Stimulated activated CD8-positive, alpha-beta memory T cell treated with anti-CD3 and anti-CD28 coated beads, Interleukin-7, amount 100 ng/mL, for 48 hours (primary cell): ENCODE measurements at regions not wholly inside any gene's neighbourhood (a gene's known extent, or its start where the extent isn't known, plus 50 kb on each side); places are given as distances from the start of the nearest gene placed in this dataset.
"Not testable (repeated sequence)": the region's sequence is repeated elsewhere in the genome, so short reads cannot be mapped to it uniquely, and the experiment has no call there.

Experiments used
- DNase-seq, 2 donors: peaks; one replicate each; pipeline ENCODE4 v3.0.0-alpha.2; 2020; ENCODE audit warnings: low read depth in 1 of 2; ENCODE audit errors: extremely low read depth in 1 of 2

DNA sequence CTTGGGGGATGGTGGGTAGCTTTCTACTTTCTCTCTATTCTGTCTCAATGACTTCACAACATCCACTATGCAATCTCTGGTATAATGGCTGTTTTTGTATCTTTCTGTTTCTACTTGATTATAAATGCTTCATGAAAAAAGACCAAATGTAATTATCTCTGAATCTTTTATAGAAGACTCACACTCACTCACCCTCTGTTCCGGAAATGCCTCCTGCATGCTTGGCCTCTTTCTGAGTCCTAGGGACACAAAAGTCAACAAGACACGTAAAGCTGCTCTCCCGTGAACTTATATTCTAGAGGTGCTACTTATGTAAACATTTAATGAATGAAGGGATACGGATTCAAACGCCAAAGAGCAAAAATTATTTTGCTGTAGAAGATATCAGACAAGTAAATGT lies 502.2 kb upstream of the SOX11 start:
- DNase-seq = no peak

DNA sequence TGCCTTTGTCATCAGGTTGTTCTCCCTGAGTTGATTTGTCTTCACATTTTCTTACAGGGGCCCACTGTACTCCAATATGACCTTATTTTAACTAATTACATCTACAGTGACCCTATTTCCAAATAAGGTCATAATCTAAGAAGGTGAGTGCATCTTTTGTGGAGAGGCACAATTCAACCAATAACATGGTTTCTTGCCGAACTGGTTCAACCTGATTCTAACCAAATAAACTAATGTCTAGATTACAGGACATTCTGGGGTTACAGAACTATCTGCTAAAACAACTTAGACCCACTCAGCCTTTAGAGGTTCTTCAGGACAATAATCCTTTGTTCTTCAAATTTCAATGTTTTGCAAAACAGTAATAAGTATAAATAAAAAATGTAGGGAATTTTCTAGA lies 496.5 kb upstream of the SOX11 start:
- DNase-seq = no peak

DNA sequence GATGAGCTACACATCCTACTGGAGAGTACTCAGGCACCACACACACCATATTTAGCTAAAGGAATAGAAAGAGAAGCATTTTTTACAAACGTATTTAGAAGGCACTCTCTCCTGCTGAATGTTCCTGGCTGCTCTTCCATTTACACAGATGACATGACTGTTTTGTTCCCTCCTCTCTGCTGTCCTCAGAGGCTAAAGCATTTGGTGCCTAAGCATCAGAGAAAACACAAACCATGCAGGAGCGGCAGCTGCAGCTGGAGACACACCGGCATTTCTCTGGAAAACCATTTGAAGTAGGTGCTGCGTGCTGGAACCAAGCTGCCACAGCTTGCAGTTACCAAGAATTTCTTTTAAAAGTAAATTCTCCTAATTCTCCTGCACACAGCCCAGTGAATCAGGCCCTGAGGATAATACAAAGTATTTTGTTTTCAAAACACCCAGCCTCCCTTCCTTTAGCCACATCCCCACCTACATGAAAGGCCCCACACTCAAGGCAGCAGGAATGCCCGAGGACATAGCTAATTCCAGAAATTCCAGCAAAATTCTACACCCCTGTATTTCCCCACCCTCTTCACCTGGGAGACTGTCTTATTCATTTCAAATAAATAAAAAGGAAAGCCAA lies 488.9 kb upstream of the SOX11 start:
- no peak for DNase-seq

DNA sequence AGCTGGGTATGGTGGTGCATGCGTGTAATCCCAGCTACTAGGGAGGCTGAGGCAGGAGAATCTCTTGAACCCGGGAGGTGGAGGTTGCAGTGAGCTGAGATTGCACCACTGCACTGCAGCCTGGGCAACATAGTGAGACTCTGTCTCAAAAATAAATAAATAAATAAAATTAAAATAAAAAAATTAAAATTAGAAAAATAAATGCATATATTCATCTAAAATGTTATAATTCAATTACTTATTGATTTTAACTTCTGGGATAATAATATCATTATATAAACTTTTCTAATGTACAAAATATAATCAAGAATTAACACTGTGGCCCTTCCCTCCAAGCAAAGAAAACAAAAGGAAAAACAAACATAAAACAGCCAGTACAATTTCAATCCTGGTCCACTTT lies 485.4 kb upstream of the SOX11 start:
- not testable (repeated sequence) for DNase-seq

DNA sequence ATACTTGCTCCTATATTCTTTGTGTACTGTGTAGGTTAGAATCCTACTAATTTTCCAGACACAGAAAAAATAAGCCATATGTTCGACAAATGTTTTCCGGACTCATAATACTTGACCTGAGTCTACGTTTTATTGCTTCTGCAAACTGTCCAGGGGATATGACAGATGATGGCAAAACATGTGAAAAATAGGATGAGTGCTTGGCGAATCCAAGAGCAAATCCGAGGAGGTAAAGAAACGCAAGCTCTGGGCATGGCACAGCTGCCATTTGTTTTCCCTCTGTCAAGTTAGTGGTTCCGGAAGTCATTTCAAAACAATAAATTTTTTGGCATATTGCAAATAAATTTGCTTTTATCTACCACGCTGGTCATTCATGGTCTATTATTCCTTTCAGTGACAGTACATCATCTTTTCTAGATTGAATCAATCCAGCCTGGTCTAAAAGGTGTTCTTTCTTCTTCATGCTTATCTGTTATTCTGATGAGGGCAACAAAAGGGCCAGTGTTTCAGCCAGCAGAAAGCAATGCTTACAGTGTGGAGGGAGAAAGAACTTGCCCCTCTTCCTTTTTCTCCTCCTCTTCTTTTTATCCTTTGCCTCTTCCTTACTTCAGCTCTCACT lies 476.1 kb upstream of the SOX11 start:
- no peak for DNase-seq

- no peak for DNase-seq
These were observed 465.0 kb upstream of the SOX11 start for GRCh38 chr2:5227062-5227699.

DNA sequence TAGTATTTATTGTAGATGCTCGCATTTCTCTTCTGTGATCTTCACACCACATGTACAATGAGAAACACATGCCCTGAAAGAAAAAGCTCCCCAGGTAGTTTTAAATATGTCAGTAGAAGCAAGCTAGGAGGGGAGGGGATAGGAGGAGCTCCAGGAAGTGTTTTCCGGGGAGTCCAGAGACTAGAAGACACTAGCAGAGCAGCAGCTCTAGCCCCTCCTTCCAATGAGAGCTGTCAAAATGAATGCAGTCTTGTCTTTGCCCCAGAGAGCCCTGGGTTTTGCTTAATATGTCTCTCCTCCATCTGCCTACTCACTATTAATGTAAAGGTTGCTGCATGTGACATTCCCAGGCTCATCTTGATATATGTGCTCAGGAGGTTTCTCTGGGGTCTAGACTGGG lies 462.6 kb upstream of the SOX11 start:
- DNase-seq = no peak

DNA sequence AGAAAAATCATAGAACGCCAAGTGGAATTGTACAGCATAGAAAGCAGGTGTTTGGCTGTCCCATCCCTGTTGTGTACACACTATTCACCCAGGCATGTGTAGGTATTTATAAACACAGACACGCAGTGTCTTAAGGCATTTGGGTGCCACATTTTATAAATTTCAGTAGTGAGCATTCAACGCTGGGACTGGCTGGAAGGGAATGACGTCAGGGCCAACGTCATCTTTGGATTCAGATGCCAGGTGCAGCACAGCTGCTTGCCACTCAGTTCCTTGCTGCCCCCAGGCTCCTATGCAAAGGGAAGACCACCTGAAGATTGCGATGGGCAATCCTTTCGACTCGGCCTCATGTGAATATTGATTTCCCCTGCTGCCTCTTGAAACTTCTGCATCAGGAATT lies 461.7 kb upstream of the SOX11 start:
- no peak for DNase-seq

DNA sequence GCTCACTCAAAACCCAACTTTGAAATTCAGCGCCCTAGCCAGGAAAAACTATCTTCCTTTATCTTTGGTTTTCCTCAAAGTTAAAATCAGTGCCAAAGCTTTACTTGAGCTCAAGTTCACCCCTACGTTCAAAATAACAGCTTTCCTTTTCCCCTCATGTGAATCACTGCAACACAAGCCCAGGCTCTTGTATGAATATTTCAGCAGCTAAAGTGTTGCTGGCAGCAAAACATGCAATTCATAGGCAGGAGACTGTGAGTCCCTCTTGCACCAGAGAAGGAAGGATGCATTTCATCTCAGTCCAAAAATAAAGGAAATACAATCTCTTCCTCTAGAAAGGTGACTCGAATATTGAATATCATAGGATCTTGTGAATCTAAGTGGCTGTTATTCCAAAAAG lies 461.3 kb upstream of the SOX11 start:
- no peak for DNase-seq

DNA sequence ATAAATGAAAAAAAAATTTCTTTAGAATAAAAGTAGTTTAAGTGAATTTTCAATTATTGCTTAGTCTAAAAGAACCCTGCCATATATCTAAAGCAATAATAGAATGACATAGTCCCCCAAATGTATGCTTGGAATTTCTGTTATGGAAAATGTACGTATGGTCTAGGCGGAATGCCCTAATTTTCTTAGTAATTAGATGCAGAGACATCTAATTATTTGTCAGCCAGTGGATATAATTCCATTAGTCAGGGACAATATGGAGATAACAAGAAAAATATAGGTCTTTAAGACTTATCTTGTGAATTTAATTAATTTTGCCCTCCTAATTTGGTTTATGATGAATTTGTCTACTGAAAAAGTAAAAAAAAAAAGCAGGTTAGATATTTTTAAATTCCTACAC lies 460.9 kb upstream of the SOX11 start:
- DNase-seq = no peak

DNA sequence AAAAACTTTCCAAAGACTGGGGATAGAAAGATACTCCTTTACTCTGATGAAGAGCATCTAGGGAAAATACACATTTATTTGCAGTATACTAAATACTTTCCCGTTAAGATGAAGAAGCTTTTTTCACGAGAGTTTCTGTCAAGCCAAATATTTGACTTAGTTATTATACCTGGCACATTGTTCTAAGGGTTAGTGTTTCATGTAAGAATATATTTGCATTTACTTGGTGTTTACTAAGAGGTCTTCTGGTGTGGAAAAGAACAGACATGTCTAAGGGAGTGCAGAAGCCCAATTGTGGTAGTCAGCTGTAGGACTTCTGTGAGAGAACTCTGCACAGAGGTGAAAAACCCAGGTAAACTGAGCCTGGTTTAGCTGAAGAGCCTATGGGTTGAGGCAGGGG lies 457.6 kb upstream of the SOX11 start:
- no peak for DNase-seq

DNA sequence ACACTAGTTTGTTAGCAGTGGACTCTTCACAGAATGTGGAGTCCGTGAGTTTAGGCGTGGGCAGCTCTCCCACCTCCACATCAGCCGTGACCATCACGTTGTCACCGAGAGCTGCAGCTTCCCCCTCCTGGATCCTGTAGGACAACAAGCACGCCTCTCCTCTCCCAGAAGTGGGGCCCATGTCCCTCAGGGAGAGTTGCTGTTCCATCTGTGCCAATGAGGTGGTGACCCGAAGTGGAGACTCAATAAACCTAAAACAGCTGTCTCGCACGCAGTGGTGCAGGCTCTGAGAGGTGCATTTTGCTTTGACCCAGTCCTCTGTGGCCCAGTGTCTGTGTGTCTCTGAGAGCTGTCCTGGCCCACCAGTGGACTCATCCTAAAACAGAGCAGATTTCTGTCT lies 456.5 kb upstream of the SOX11 start:
- no peak for DNase-seq

DNA sequence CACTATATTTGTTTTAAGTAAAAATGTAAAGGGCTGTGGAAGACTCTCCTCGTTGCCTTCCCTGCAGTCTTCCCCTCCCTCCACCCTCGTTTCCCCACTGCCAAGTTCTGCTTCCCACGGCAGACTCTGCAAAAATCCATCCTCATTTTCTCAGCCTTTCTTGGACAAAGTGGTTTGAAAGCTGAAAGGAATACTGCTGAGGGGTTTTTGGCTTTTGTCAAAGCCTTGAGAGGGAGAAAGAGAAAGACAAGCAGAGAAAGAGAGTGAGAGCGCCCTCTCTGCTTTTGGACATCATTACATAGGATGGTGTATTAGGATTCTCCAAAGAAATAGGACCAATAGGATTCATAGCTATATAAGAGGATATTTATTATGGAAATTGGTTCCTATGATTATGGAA lies 455.9 kb upstream of the SOX11 start:
- no peak for DNase-seq

GRCh38 chr2:5242751-5243150 lies 449.4 kb upstream of the SOX11 start:
- no peak for DNase-seq

- no peak for DNase-seq
These were observed 441.7 kb upstream of the SOX11 start for GRCh38 chr2:5250482-5250881.

GRCh38 chr2:5253263-5253662 lies 438.9 kb upstream of the SOX11 start:
- DNase-seq = no peak

- no peak for DNase-seq
These were observed 437.3 kb upstream of the SOX11 start for GRCh38 chr2:5254791-5255332.

- no peak for DNase-seq
These were observed 428.9 kb upstream of the SOX11 start for GRCh38 chr2:5263291-5263690.

DNA sequence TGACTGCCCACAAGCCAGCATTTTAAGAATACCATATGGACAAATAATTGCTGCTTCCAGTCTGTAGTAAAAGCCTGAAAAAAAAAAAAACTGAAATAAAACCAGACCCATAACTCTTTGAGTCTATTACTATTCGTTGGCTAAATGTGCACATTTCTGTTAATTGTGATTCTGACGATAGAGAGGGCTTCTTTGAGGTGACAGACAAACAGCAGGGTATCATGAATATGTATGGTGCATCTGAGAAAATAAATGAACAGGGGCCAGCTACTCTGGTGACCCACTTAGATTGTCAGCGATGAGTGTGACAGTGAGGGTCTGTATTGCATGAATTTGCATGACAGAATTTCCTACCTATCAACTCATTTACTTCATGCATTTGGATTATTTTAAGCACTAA lies 427.8 kb upstream of the SOX11 start:
- DNase-seq = no peak

GRCh38 chr2:5285061-5285460 lies 407.1 kb upstream of the SOX11 start:
- DNase-seq = no peak

- no peak for DNase-seq
These were observed 406.1 kb upstream of the SOX11 start for GRCh38 chr2:5285872-5286769.
